HepG2 (cell line): ENCODE measurements at regions not wholly inside any gene's neighbourhood (a gene's known extent, or its start where the extent isn't known, plus 50 kb on each side); places are given as distances from the start of the nearest gene placed in this dataset.
A peak's percentile ranks its signal among the peaks of the same experiment; 100 is the strongest.

Experiments used
- ATAC-seq: fragments of 200-7000 bp; cut with Tn5 transposase; 3 replicates; pipeline ENCODE4 v1.9.1; 2020; ENCODE audit warnings: mild to moderate bottlenecking, moderate library complexity
- BruUV-seq: library from RNA; stranded (reverse); fragments of 400-500 nt; replicated peaks from 2 replicates; lab custom pipeline; 2021; lab: Mats Ljungman, UMichigan
- CTCF ChIA-PET: fragments of 300-600 bp; formaldehyde crosslinking; extraction: SDS; loops from one replicate; lab custom pipeline; 2021; ENCODE audit warnings: low total read pairs, inconsistent platforms, low intra/inter-chr PET ratio; lab: Yijun Ruan, JAX
- POLR2A ChIA-PET: fragments of 350-600 bp; sonication (Branson Sonifier 250); formaldehyde crosslinking; loops from one replicate; lab custom pipeline; 2020; ENCODE audit warnings: antibody characterized with exemption, inconsistent platforms; lab: Yijun Ruan, JAX
- DNase-seq: peaks from one replicate; pipeline ENCODE4 v3.0.0-alpha.2; 2015; ENCODE audit warnings: low spot score
- FAIRE-seq: peaks from 3 replicates; lab custom pipeline; 2011; peaks lifted over from hg19 to GRCh38; lab: Jason Lieb, UNC
- H2AFZ ChIP-seq: one replicate; pipeline ENCODE4 v1.6.1; 2011; ENCODE audit warnings: low read length, inconsistent platforms
- H3K27ac ChIP-seq: fragments of 300-600 bp; 3 replicates; pipeline ENCODE4 v1.8.0; 2011; ENCODE audit warnings: mixed run types, mild to moderate bottlenecking, mixed read lengths, low read length, inconsistent platforms; ENCODE audit not compliant: insufficient read depth; ENCODE audit errors: extremely low read length
- H3K27me3 ChIP-seq, 2 experiments: fragments of 200-600 bp in 1 of 2; 2 replicates in 1 of 2; 3 replicates in 1 of 2; pipeline versions ENCODE4 v1.6.0 to v1.8.0; 2011; ENCODE audit warnings: low read length in 2 of 2, mild to moderate bottlenecking in 2 of 2, moderate library complexity in 2 of 2, inconsistent platforms in 1 of 2; ENCODE audit not compliant: insufficient read depth in 2 of 2, control insufficient read depth in 1 of 2
- H3K36me3 ChIP-seq, 2 experiments: fragments of 200-600 bp in 1 of 2; replicated peaks in 1 of 2; 2 replicates in 1 of 2; 3 replicates in 1 of 2; pipeline versions ENCODE4 v1.5.1 to v1.8.0; 2011; ENCODE audit warnings: low read length in 2 of 2, inconsistent platforms in 1 of 2; ENCODE audit not compliant: insufficient read depth in 2 of 2, control insufficient read depth in 1 of 2
- H3K4me1 ChIP-seq: 2 replicates; pipeline ENCODE4 v1.5.1; 2012; ENCODE audit warnings: low read length, inconsistent platforms; ENCODE audit not compliant: insufficient read depth
- H3K4me2 ChIP-seq: 2 replicates; pipeline ENCODE4 v1.6.0; 2011; ENCODE audit warnings: low read depth, low read length, inconsistent platforms
- H3K4me3 ChIP-seq, 3 experiments: fragments of 200-600 bp in 1 of 3; sonication (generic), shearing (Covaris generic) in 1 of 3; replicated peaks in 1 of 3; 2 replicates each; pipeline ENCODE4 v1.5.1; 2011 to 2016; ENCODE audit warnings: low read length in 3 of 3, inconsistent platforms in 2 of 3, low read depth in 2 of 3, mild to moderate bottlenecking in 2 of 3, control low read depth in 1 of 3, mixed read lengths in 1 of 3; ENCODE audit not compliant: insufficient read depth in 1 of 3
- H3K79me2 ChIP-seq: one replicate; pipeline ENCODE4 v1.6.1; 2011; ENCODE audit warnings: low read length, inconsistent platforms; ENCODE audit not compliant: insufficient read depth
- H3K9ac ChIP-seq: 2 replicates; pipeline ENCODE4 v1.6.0; 2011; ENCODE audit warnings: mild to moderate bottlenecking, low read depth, low read length, inconsistent platforms; ENCODE audit not compliant: insufficient read depth
- H3K9me3 ChIP-seq: 2 replicates; pipeline ENCODE4 v1.5.1; 2012; ENCODE audit warnings: mild to moderate bottlenecking, low read length
- H4K20me1 ChIP-seq: 2 replicates; pipeline ENCODE4 v1.6.0; 2011; ENCODE audit warnings: inconsistent platforms, mild to moderate bottlenecking, low read length, moderate library complexity; ENCODE audit not compliant: insufficient read depth
- RAD51 ChIP-seq: fragments of 450-650 bp; IDR thresholded peaks from 2 replicates; pipeline ENCODE4 v1.6.1; 2016; ENCODE audit warnings: borderline replicate concordance
- TCF12 ChIP-seq, 2 experiments: fragments of 450-650 bp in 1 of 2; sonication (generic) in 1 of 2; formaldehyde crosslinking in 1 of 2; IDR thresholded peaks; 2 replicates each; pipeline versions ENCODE4 v1.6.1 to v1.8.0; 2017 to 2022; ENCODE audit warnings: antibody characterized with exemption in 1 of 2, mild to moderate bottlenecking in 1 of 2, missing genetic modification reagents in 1 of 2, moderate library complexity in 1 of 2
- XBP1 ChIP-seq: sonication (generic); formaldehyde crosslinking; IDR thresholded peaks from 2 replicates; pipeline ENCODE4 v1.5.0; 2020; ENCODE audit warnings: missing genetic modification reagents
- WGBS: methylation state at CpG from one replicate; pipeline ENCODE4 v1.1.6; 2017; ENCODE audit warnings: low lambda C conversion rate; 5-methylcytosine and 5-hydroxymethylcytosine counted together
- in situ Hi-C: cut with HindIII; loops from 2 replicates; pipeline ENCODE4 v1.10.0; 2017; ENCODE audit warnings: low pct_unique_long_range_greater_than_20kb; ENCODE audit not compliant: extremely low pct_ligation_motif_present
- intact Hi-C: fragments of 100-400 bp; cut with micrococcal nuclease; formaldehyde crosslinking; loops from one replicate; pipeline ENCODE4 v1.10.0; 2022; ENCODE audit not compliant: unreplicated experiment
- TF ChIP-seq, protein P1 (sequence below), 2 experiments: sonication (generic) in 1 of 2; formaldehyde crosslinking in 1 of 2; IDR thresholded peaks; 2 replicates each; pipeline versions ENCODE4 v1.5.1 to v1.6.1; 2011 to 2020; ENCODE audit warnings: borderline replicate concordance in 1 of 2, low read depth in 1 of 2, low read length in 1 of 2, mild to moderate bottlenecking in 1 of 2, missing genetic modification reagents in 1 of 2, moderate library complexity in 1 of 2
- TF ChIP-seq, protein P2 (sequence below): fragments of 450-650 bp; IDR thresholded peaks from 2 replicates; pipeline ENCODE4 v1.6.1; 2016

DNA sequence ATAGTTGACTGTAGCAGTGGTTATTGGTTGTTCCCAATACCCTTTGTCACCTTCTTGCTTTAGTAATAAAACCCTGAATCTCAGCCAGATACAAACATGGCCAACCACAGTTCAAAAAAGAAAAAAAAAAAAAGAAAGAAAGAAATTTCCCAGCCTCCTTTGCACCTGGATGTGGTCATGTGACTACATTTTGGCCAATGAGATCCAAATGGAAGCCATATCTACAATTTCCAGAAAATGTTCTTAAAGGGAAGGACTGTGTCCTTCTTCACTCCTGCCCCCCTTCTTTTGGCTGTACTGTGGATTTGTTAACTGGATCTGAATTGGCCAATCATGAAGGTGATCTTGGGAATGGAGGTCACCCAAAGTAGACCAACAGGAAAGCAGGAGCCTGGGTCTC lies 141.9 kb downstream of the SOX9 start:
- no peak overlapping the region for H3K9ac ChIP-seq
- H3K4me2 ChIP-seq: no peak overlapping the region
- no peak for TF ChIP-seq TCF12 (IDR thresholded peaks at IDR 0.05)
- no peak for TF ChIP-seq TCF12 (CRISPR knock-in tag; IDR thresholded peaks at IDR 0.05)
- TF ChIP-seq RAD51: 0 out of 2 replicates have a peak, but pooled peaks have one; percentile 21
- TF ChIP-seq, protein P1, sequence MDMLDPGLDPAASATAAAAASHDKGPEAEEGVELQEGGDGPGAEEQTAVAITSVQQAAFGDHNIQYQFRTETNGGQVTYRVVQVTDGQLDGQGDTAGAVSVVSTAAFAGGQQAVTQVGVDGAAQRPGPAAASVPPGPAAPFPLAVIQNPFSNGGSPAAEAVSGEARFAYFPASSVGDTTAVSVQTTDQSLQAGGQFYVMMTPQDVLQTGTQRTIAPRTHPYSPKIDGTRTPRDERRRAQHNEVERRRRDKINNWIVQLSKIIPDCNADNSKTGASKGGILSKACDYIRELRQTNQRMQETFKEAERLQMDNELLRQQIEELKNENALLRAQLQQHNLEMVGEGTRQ (IDR thresholded peaks at IDR 0.05; ENCODE audit: low read depth, low read length): 0 out of 2 replicates have a peak, but pooled peaks have one; percentile 9
- TF ChIP-seq, protein P1 (CRISPR knock-in tag; IDR thresholded peaks at IDR 0.05; ENCODE audit: borderline replicate concordance): no peak
- H3K27ac ChIP-seq: no peak overlapping the region
- no peak for FAIRE-seq
- no peak overlapping the region for H2AFZ ChIP-seq
- peaks cover 0 to 23% of the 10 kb centered on the region in 2 experiments; a peak in 3 of 5 replicates for H3K27me3 ChIP-seq
- no peaks in the 10 kb centered on the region for H3K9me3 ChIP-seq
- CTCF ChIA-PET: no interaction called here
- H4K20me1 ChIP-seq: no peaks in the 10 kb centered on the region
- ATAC-seq: no peak
- no peak overlapping the region for H3K4me3 ChIP-seq
- POLR2A ChIA-PET: no interaction called here
- DNase-seq: no peak
- intact Hi-C loops (no loop called here), in situ Hi-C loops (no loop called here)
- no peaks in the 10 kb centered on the region for H3K79me2 ChIP-seq
- H3K4me1 ChIP-seq: peaks cover 10% of the 10 kb centered on the region
- no TSS peak for BruUV-seq
- H3K36me3 ChIP-seq: no peaks in the 10 kb centered on the region

DNA sequence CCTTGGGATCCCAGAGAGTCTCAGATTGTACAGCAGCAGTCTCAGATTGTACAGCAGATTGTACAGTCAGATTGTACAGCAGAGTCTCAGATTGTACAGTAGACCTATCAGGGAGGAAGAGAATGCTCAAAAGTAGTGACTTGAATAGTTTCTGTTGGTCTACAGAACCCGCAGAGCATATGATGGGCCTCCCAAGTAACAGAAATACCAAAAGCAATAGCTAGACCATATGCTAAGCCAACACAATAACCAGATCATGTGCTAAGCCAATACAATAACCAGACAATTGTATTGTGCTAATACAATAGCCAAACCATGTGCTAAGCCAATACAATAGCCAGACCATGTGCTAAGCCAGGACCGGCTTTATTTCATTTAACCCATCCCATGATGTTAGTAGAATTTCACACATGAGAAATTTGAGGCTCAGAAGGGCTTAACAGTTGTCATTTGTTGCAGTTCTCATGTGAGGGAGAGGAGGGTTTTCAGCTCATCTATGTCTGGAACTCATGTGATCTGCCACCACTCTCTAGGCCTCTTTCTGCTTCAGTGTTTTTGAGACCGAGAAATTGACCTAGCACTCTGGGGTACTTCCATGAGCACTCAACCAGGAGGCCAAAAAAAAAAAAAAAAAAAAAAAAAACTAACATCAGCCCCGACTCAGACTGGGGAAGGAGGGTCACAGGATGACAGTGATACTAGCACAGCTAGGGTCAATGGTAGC lies 144.0 kb downstream of the SOX9 start:
- intact Hi-C loops (no loop called here), in situ Hi-C loops (no loop called here)
- ATAC-seq: no peak
- H3K27me3 ChIP-seq: peaks cover 0 to 22% of the 10 kb centered on the region in 2 experiments; a peak in 3 of 5 replicates
- H2AFZ ChIP-seq: no peak overlapping the region
- TF ChIP-seq XBP1 (CRISPR knock-in tag): no peak
- TF ChIP-seq, protein P2, sequence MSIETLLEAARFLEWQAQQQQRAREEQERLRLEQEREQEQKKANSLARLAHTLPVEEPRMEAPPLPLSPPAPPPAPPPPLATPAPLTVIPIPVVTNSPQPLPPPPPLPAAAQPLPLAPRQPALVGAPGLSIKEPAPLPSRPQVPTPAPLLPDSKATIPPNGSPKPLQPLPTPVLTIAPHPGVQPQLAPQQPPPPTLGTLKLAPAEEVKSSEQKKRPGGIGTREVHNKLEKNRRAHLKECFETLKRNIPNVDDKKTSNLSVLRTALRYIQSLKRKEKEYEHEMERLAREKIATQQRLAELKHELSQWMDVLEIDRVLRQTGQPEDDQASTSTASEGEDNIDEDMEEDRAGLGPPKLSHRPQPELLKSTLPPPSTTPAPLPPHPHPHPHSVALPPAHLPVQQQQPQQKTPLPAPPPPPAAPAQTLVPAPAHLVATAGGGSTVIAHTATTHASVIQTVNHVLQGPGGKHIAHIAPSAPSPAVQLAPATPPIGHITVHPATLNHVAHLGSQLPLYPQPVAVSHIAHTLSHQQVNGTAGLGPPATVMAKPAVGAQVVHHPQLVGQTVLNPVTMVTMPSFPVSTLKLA: peak; percentile 33; the same call in 1 of the 2 replicates
- ChIA-PET CTCF (no interaction called here), POLR2A (no interaction called here)
- no peaks in the 10 kb centered on the region for H3K79me2 ChIP-seq
- H3K4me2 ChIP-seq: no peak overlapping the region
- no peak for DNase-seq
- H3K9ac ChIP-seq: no peak overlapping the region
- no peaks in the 10 kb centered on the region for H4K20me1 ChIP-seq
- no peaks in the 10 kb centered on the region for H3K9me3 ChIP-seq
- no TSS peak for BruUV-seq
- H3K27ac ChIP-seq: no peak overlapping the region
- H3K4me1 ChIP-seq: peaks cover 10% of the 10 kb centered on the region
- 42% methylated on average over 4 of the region's 4 CpGs for WGBS
- no peak for FAIRE-seq
- no peak overlapping the region for H3K4me3 ChIP-seq
- no peaks in the 10 kb centered on the region for H3K36me3 ChIP-seq
